ENCODE measurements at regions not wholly inside any gene's neighbourhood (a gene's known extent, or its start where the extent isn't known, plus 50 kb on each side); places are given as distances from the start of the nearest gene placed in this dataset.

GRCh38 chr14:87497301-87497700 lies 495.7 kb downstream of the GALC start:
- no peak for DNase-seq

GRCh38 chr14:87494010-87494409 lies 499.0 kb downstream of the GALC start:
- DNase-seq, result no peak

- no peak for DNase-seq
Observed at GRCh38 chr14:87492561-87492960, 500.4 kb downstream of the GALC start.

GRCh38 chr14:87491816-87492215 lies 501.2 kb downstream of the GALC start:
- DNase-seq, result no peak

GRCh38 chr14:87489196-87489819 lies 503.7 kb downstream of the GALC start:
- no peak for DNase-seq

- DNase-seq, result no peak
Observed at GRCh38 chr14:87483271-87484260, 509.4 kb downstream of the GALC start.

- no peak for DNase-seq
Observed at GRCh38 chr14:87468531-87468930, 524.5 kb downstream of the GALC start.

- no peak for DNase-seq
Observed at GRCh38 chr14:87467578-87467977, 525.4 kb downstream of the GALC start.

- DNase-seq, result no peak
Observed at GRCh38 chr14:87465770-87466169, 527.2 kb downstream of the GALC start.

- DNase-seq, result no peak
Observed at GRCh38 chr14:87461704-87462103, 531.3 kb downstream of the GALC start.

GRCh38 chr14:87457720-87458119 lies 535.3 kb downstream of the GALC start:
- no peak for DNase-seq

- DNase-seq, result no peak
Observed at GRCh38 chr14:87450193-87450592, 542.8 kb downstream of the GALC start.

- no peak for DNase-seq
Observed at GRCh38 chr14:87449016-87449415, 544.0 kb downstream of the GALC start.

- no peak for DNase-seq
Observed at GRCh38 chr14:87443787-87444186, 549.2 kb downstream of the GALC start.

- no peak for DNase-seq
Observed at GRCh38 chr14:87443039-87443438, 549.9 kb downstream of the GALC start.

- DNase-seq, result no peak
Observed at GRCh38 chr14:87437158-87437557, 555.8 kb downstream of the GALC start.

GRCh38 chr14:87434680-87435079 lies 558.3 kb downstream of the GALC start:
- DNase-seq, result no peak

- DNase-seq, result no peak
Observed at GRCh38 chr14:87434011-87434410, 559.0 kb downstream of the GALC start.

- DNase-seq, result no peak
Observed at GRCh38 chr14:87432698-87433097, 560.3 kb downstream of the GALC start.

- DNase-seq, result no peak
Observed at GRCh38 chr14:87430810-87431209, 562.2 kb downstream of the GALC start.

- no peak for DNase-seq
Observed at GRCh38 chr14:87430214-87430613, 562.8 kb downstream of the GALC start.

GRCh38 chr14:87419925-87420324 lies 573.1 kb downstream of the GALC start:
- no peak for DNase-seq

GRCh38 chr14:87411370-87411769 lies 581.6 kb downstream of the GALC start:
- DNase-seq, result no peak

GRCh38 chr14:87409393-87409792 lies 583.6 kb downstream of the GALC start:
- DNase-seq, result no peak

All from CD4-positive, alpha-beta T cell treated with Interleukin-15 for 1 hour (primary cell).